Endothelial cell of umbilical vein (primary cell): ENCODE measurements at regions not wholly inside any gene's neighbourhood (a gene's known extent, or its start where the extent isn't known, plus 50 kb on each side); places are given as distances from the start of the nearest gene placed in this dataset.

Experiments
- BruUV-seq: library from RNA; stranded (reverse); fragments of 400-500 nt; replicated peaks from 2 replicates; lab custom pipeline; 2021; lab: Mats Ljungman, UMichigan
- CTCF ChIA-PET: fragments of 300-600, 350-600 bp; sonication (Branson Sonifier 250); formaldehyde crosslinking; loops from one replicate; lab custom pipeline; 2021; ENCODE audit warnings: antibody characterized with exemption, inconsistent platforms; lab: Charles Lee
- POLR2A ChIA-PET: fragments of 300-600, 350-600 bp; sonication (Branson Sonifier 250); formaldehyde crosslinking; loops from one replicate; lab custom pipeline; 2021; ENCODE audit warnings: antibody characterized with exemption, inconsistent platforms; lab: Charles Lee
- DNase-seq: peaks from one replicate; pipeline ENCODE4 v3.0.0-alpha.2; 2011; ENCODE audit warnings: low read depth, low spot score
- FAIRE-seq: peaks from 2 replicates; lab custom pipeline; 2011; peaks lifted over from hg19 to GRCh38; lab: Jason Lieb, UNC
- H2AFZ ChIP-seq: 2 replicates; pipeline ENCODE4 v1.6.0; 2012; ENCODE audit warnings: low read depth, low read length, control low read depth, inconsistent platforms
- H3K27ac ChIP-seq: 2 replicates; pipeline ENCODE4 v1.5.1; 2011; ENCODE audit warnings: low read depth, mild to moderate bottlenecking, control low read depth, low read length, moderate library complexity; ENCODE audit not compliant: insufficient read depth
- H3K27me3 ChIP-seq, 2 experiments: 2 replicates each; pipeline versions ENCODE4 v1.6.0 to v1.6.1; 2011; ENCODE audit warnings: low read length in 2 of 2, mixed read lengths in 1 of 2; ENCODE audit not compliant: control insufficient read depth in 2 of 2, insufficient read depth in 2 of 2
- H3K36me3 ChIP-seq, 2 experiments: 2 replicates in 1 of 2; 3 replicates in 1 of 2; pipeline ENCODE4 v1.5.1; 2011; ENCODE audit warnings: low read length in 2 of 2, mild to moderate bottlenecking in 1 of 2, moderate library complexity in 1 of 2; ENCODE audit not compliant: control insufficient read depth in 2 of 2, insufficient read depth in 2 of 2; ENCODE audit errors: extremely low read depth in 1 of 2
- H3K4me1 ChIP-seq: 3 replicates; pipeline ENCODE4 v1.5.1; 2011; ENCODE audit warnings: mild to moderate bottlenecking, low read length; ENCODE audit not compliant: control insufficient read depth, insufficient read depth; ENCODE audit errors: extremely low read depth
- H3K4me2 ChIP-seq: 2 replicates; pipeline ENCODE4 v1.6.1; 2011; ENCODE audit warnings: low read length, control low read depth, mixed read lengths; ENCODE audit not compliant: insufficient read depth
- H3K4me3 ChIP-seq, 3 experiments: fragments of 200-600 bp in 1 of 3; sonication (generic), shearing (Covaris generic) in 1 of 3; replicated peaks in 1 of 3; 2 replicates each; pipeline ENCODE4 v1.5.1; 2011 to 2016; ENCODE audit warnings: control low read depth in 3 of 3, low read length in 3 of 3, mild to moderate bottlenecking in 2 of 3, inconsistent platforms in 1 of 3, low read depth in 1 of 3, moderate library complexity in 1 of 3; ENCODE audit not compliant: insufficient read depth in 1 of 3
- H3K79me2 ChIP-seq: 2 replicates; pipeline ENCODE4 v1.6.0; 2012; ENCODE audit warnings: low read length, inconsistent platforms; ENCODE audit not compliant: control insufficient read depth, insufficient read depth
- H3K9ac ChIP-seq: replicated peaks from 2 replicates; pipeline ENCODE3; 2011; ENCODE audit warnings: low read length, control low read depth; ENCODE audit not compliant: insufficient read depth; ENCODE audit errors: extremely low read depth
- H3K9me1 ChIP-seq: replicated peaks from 3 replicates; pipeline ENCODE4 v1.6.0; 2011; ENCODE audit warnings: mild to moderate bottlenecking, low read length; ENCODE audit not compliant: control insufficient read depth, insufficient read depth; ENCODE audit errors: extremely low read depth
- H3K9me3 ChIP-seq: replicated peaks from 2 replicates; pipeline ENCODE4 v1.5.1; 2012; ENCODE audit warnings: low read length, inconsistent platforms; ENCODE audit not compliant: control insufficient read depth, insufficient read depth
- H4K20me1 ChIP-seq: replicated peaks from 2 replicates; pipeline ENCODE3; 2011; ENCODE audit warnings: mild to moderate bottlenecking, low read length; ENCODE audit not compliant: control insufficient read depth, insufficient read depth; ENCODE audit errors: extremely low read depth
- FOS ChIP-seq: IDR thresholded peaks from 2 replicates; pipeline ENCODE4 v1.6.1; 2011; ENCODE audit warnings: mild to moderate bottlenecking, low read length, moderate library complexity, borderline replicate concordance; ENCODE audit not compliant: insufficient read depth
- GATA2 ChIP-seq: IDR thresholded peaks from 2 replicates; pipeline ENCODE4 v1.7.0; 2011; ENCODE audit warnings: low read depth, mild to moderate bottlenecking, moderate library complexity, mixed read lengths, low read length; ENCODE audit not compliant: insufficient read length, insufficient read depth
- JUN ChIP-seq: IDR thresholded peaks from 2 replicates; pipeline ENCODE4 v1.6.1; 2011; ENCODE audit warnings: borderline replicate concordance, low read depth; ENCODE audit not compliant: insufficient read length, insufficient read depth
- MYC ChIP-seq: IDR thresholded peaks from one replicate; pipeline ENCODE4 v1.6.1; 2011; ENCODE audit warnings: mild to moderate bottlenecking, low read depth, low read length
- dilution Hi-C: fragments of 300-500 bp; cut with MboI; formaldehyde crosslinking; loops from one replicate; pipeline ENCODE4 v1.15.0; 2019; ENCODE audit warnings: low sequenced_read_pairs; ENCODE audit not compliant: extremely low pct_ligation_motif_present
- intact Hi-C: fragments of 100-400 bp; cut with micrococcal nuclease; formaldehyde crosslinking; loops from one replicate; pipeline ENCODE4 v1.10.0; 2022
- TF ChIP-seq, protein P1 (sequence below), 2 donors: IDR thresholded peaks; 1 replicate in 1 of 2; 2 replicates in 1 of 2; pipeline ENCODE4 v1.5.1; 2011; ENCODE audit warnings: low read length in 2 of 2, mild to moderate bottlenecking in 2 of 2, moderate library complexity in 2 of 2, control low read depth in 1 of 2, inconsistent platforms in 1 of 2, low read depth in 1 of 2; ENCODE audit not compliant: insufficient read depth in 1 of 2; ENCODE audit errors: extremely low read depth in 1 of 2

DNA sequence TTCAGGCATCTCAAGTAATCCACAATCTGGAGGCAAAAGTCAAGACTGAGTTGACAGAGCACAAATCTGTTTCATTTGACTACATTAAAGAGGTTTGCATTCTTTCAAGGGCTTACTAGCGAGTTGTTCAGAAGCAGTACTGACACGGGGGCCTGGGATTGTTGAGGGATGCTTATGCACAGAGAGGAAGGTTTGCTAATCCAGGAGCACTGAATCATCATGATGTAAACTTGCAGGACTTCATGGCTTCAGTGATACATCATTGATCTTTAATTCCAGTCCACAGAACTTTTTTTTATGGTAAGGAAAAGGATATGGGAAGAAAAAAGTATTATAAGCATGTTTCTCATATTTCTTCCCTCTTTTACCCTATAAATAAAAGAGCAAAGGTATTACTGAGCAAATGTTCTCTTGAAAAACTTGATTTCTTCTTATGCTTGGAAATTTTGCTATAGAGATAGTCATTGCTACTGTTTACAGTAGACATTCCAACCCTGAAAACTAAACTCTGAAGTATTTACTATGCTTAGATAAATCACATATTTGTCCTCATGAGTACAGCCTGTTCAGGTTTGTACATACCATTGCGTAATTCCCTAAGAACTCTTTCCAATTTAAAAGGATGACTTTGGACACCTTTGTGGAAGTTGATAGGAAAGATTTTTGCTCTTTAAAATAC is 65.8 kb upstream of the KPNA3 start:
- ChIA-PET POLR2A (no interaction called here), CTCF (no interaction called here)
- BruUV-seq: no TSS peak
- Histone ChIP-seq H2AFZ (no peak overlapping the region), H3K9me3 (no peaks in the 10 kb centered on the region), H3K27me3 (no peaks in the 10 kb centered on the region), H3K4me3 (no peak overlapping the region), H3K4me1 (no peaks in the 10 kb centered on the region), H3K36me3 (no peaks in the 10 kb centered on the region), H4K20me1 (no peaks in the 10 kb centered on the region), H3K9ac (no peak overlapping the region), H3K79me2 (no peaks in the 10 kb centered on the region), H3K27ac (no peak overlapping the region), H3K9me1 (no peaks in the 10 kb centered on the region), H3K4me2 (no peak overlapping the region)
- TF ChIP-seq FOS: peak; percentile 15
- TF ChIP-seq MYC: no peak
- DNase-seq (no peak), FAIRE-seq (peak; percentile 8)
- dilution Hi-C loops (no loop called here), intact Hi-C loops (no loop called here)

DNA sequence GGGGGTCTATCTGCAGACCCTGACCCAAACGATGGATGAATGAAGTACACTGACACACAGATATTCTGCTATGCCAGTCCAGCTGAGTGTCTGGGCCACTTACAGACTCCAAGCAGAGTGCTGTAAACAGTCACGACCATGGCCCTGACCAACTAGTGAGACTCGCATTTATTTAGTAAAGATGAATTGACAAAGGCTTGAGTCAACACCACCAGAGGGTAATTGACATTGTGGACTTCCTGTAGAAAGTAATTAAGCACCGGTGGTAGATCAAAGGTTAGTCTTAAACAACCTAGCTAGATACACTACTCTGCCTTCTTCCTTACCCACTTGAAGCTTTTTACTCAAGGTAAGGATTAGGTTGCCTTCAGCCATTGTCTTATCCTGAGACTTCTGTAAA is 63.4 kb upstream of the KPNA3 start:
- Histone ChIP-seq H3K9me1 (no peaks in the 10 kb centered on the region), H4K20me1 (no peaks in the 10 kb centered on the region), H3K4me1 (no peaks in the 10 kb centered on the region), H3K4me3 (no peak overlapping the region), H3K27me3 (no peaks in the 10 kb centered on the region), H3K79me2 (no peaks in the 10 kb centered on the region), H3K9me3 (no peaks in the 10 kb centered on the region), H2AFZ (no peak overlapping the region), H3K4me2 (no peak overlapping the region), H3K36me3 (no peaks in the 10 kb centered on the region), H3K9ac (no peak overlapping the region), H3K27ac (no peak overlapping the region)
- intact Hi-C loops (no loop called here), dilution Hi-C loops (no loop called here)
- ChIA-PET POLR2A (no interaction called here), CTCF (no interaction called here)
- no TSS peak for BruUV-seq
- TF ChIP-seq JUN: no peak
- TF ChIP-seq, protein P1, sequence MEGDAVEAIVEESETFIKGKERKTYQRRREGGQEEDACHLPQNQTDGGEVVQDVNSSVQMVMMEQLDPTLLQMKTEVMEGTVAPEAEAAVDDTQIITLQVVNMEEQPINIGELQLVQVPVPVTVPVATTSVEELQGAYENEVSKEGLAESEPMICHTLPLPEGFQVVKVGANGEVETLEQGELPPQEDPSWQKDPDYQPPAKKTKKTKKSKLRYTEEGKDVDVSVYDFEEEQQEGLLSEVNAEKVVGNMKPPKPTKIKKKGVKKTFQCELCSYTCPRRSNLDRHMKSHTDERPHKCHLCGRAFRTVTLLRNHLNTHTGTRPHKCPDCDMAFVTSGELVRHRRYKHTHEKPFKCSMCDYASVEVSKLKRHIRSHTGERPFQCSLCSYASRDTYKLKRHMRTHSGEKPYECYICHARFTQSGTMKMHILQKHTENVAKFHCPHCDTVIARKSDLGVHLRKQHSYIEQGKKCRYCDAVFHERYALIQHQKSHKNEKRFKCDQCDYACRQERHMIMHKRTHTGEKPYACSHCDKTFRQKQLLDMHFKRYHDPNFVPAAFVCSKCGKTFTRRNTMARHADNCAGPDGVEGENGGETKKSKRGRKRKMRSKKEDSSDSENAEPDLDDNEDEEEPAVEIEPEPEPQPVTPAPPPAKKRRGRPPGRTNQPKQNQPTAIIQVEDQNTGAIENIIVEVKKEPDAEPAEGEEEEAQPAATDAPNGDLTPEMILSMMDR (IDR thresholded peaks at IDR 0.05; ENCODE audit: extremely low read depth in 1 of 2, insufficient read depth in 1 of 2, low read depth in 1 of 2, low read length in 2 of 2): no peak
- no peak for TF ChIP-seq GATA2
- FAIRE-seq: no peak
- DNase-seq: no peak
